ENCODE measurements at regions not wholly inside any gene's neighbourhood (a gene's known extent, or its start where the extent isn't known, plus 50 kb on each side); places are given as distances from the start of the nearest gene placed in this dataset.

GRCh38 chr1:79652426-79652825 is 645.9 kb upstream of the ADGRL4 start:
- no peak for TF ChIP-seq CTCF (IDR thresholded peaks at IDR 0.05)
- TF ChIP-seq POLR2AphosphoS5 (IDR thresholded peaks at IDR 0.05): no peak
- no peak for TF ChIP-seq POLR2A (IDR thresholded peaks at IDR 0.05)
- TF ChIP-seq EP300 (IDR thresholded peaks at IDR 0.05): no peak

Data from sigmoid colon (tissue), 4 donors.